ENCODE measurements at regions not wholly inside any gene's neighbourhood (a gene's known extent, or its start where the extent isn't known, plus 50 kb on each side); places are given as distances from the start of the nearest gene placed in this dataset.

GRCh38 chr9:117564839-117565238, 139.4 kb upstream of the TLR4 start:
- TF ChIP-seq PHF8 (IDR thresholded peaks at IDR 0.05; ENCODE audit: borderline replicate concordance, low read depth) (no peak), POLR2A (IDR thresholded peaks at IDR 0.05; ENCODE audit: low read length) (no peak), MYC (IDR thresholded peaks at IDR 0.05; ENCODE audit: borderline replicate concordance, low read length) (no peak), CTCF (IDR thresholded peaks at IDR 0.05) (no peak), FOXS1 (CRISPR knock-in tag; IDR thresholded peaks at IDR 0.05) (no peak), JUN (IDR thresholded peaks at IDR 0.05) (no peak), HOXA7 (CRISPR knock-in tag; IDR thresholded peaks at IDR 0.05) (no peak), RFX5 (IDR thresholded peaks at IDR 0.05) (no peak), KDM5A (IDR thresholded peaks at IDR 0.05) (no peak), EP300 (IDR thresholded peaks at IDR 0.05) (no peak), CEBPB (IDR thresholded peaks at IDR 0.05) (no peak), HDAC2 (IDR thresholded peaks at IDR 0.05) (no peak), USF2 (IDR thresholded peaks at IDR 0.05) (no peak), RAD21 (conservative IDR thresholded peaks at IDR 0.05 in 1 of 2, IDR thresholded peaks at IDR 0.05 in 1 of 2) (no peak)
